Panc1 (cell line): ENCODE measurements at regions not wholly inside any gene's neighbourhood (a gene's known extent, or its start where the extent isn't known, plus 50 kb on each side); places are given as distances from the start of the nearest gene placed in this dataset.

Source experiments
- ATAC-seq: fragments of 200-7000 bp; cut with Tn5 transposase; 2 replicates; pipeline ENCODE4 v1.9.1; 2020; ENCODE audit warnings: mild to moderate bottlenecking, moderate library complexity
- BruUV-seq: library from RNA; stranded (reverse); fragments of 400-500 nt; replicated peaks from 2 replicates; lab custom pipeline; 2021; lab: Mats Ljungman, UMichigan
- CTCF ChIA-PET: fragments of 300-600 bp; sonication (Branson Sonifier 250); formaldehyde crosslinking; loops from one replicate; lab custom pipeline; 2022; ENCODE audit warnings: antibody characterized with exemption; lab: Charles Lee
- POLR2A ChIA-PET: fragments of 300-600 bp; sonication (Branson Sonifier 250); formaldehyde crosslinking; loops from one replicate; lab custom pipeline; 2022; ENCODE audit warnings: antibody characterized with exemption; lab: Charles Lee
- DNase-seq: peaks from one replicate; pipeline ENCODE4 v3.0.0-alpha.2; 2010; ENCODE audit warnings: low read depth, low spot score
- H3K27ac ChIP-seq: 2 replicates; pipeline ENCODE4 v1.5.1; 2011; ENCODE audit warnings: mild to moderate bottlenecking, low read length, inconsistent platforms
- H3K27me3 ChIP-seq: fragments of 200-500 bp; sonication (Bioruptor generic); 2 replicates; pipeline ENCODE4 v1.6.0; 2014; ENCODE audit warnings: low read length, inconsistent platforms; ENCODE audit not compliant: control insufficient read depth, insufficient read depth
- H3K36me3 ChIP-seq: fragments of 200-500 bp; sonication (Bioruptor generic); 2 replicates; pipeline ENCODE4 v1.5.1; 2014; ENCODE audit warnings: inconsistent platforms, mild to moderate bottlenecking, low read length, moderate library complexity; ENCODE audit not compliant: control insufficient read depth, insufficient read depth
- H3K4me1 ChIP-seq: 2 replicates; pipeline ENCODE4 v1.5.1; 2011; ENCODE audit warnings: inconsistent platforms, mild to moderate bottlenecking, low read length, moderate library complexity; ENCODE audit not compliant: control insufficient read depth, insufficient read depth
- H3K4me3 ChIP-seq, 2 experiments: 2 replicates each; pipeline ENCODE4 v1.5.1; 2011 to 2012; ENCODE audit warnings: low read depth in 2 of 2, low read length in 2 of 2, mild to moderate bottlenecking in 2 of 2, inconsistent platforms in 1 of 2, moderate library complexity in 1 of 2
- H3K9me3 ChIP-seq: fragments of 200-500 bp; sonication (Bioruptor generic); 2 replicates; pipeline ENCODE4 v1.5.1; 2014; ENCODE audit warnings: low read depth, mild to moderate bottlenecking, inconsistent platforms, low read length, moderate library complexity; ENCODE audit not compliant: control insufficient read depth, insufficient read depth
- CTCF ChIP-seq: fragments of 450-650 bp; IDR thresholded peaks from 2 replicates; pipeline ENCODE4 v1.5.1; 2017; ENCODE audit warnings: mild to moderate bottlenecking
- POLR2AphosphoS5 ChIP-seq: IDR thresholded peaks from 2 replicates; pipeline ENCODE4 v1.6.1; 2012; ENCODE audit warnings: mild to moderate bottlenecking, low read depth, low read length, moderate library complexity
- SIN3A ChIP-seq: IDR thresholded peaks from 2 replicates; pipeline ENCODE4 v1.6.1; 2012; ENCODE audit warnings: low read depth, mild to moderate bottlenecking, low read length, moderate library complexity, borderline replicate concordance; ENCODE audit not compliant: insufficient read depth
- TCF7L2 ChIP-seq: IDR thresholded peaks from 2 replicates; pipeline ENCODE4 v1.6.1; 2011; ENCODE audit warnings: mild to moderate bottlenecking, low read depth, low read length, inconsistent platforms
- in situ Hi-C: cut with HindIII; loops from 2 replicates; pipeline ENCODE4 v1.10.0; 2016; ENCODE audit warnings: low sequenced_read_pairs, low pct_unique_long_range_greater_than_20kb
- intact Hi-C: fragments of 100-400 bp; cut with micrococcal nuclease; formaldehyde crosslinking; loops from one replicate; pipeline ENCODE4 v1.10.0; 2022; ENCODE audit not compliant: unreplicated experiment
- TF ChIP-seq, protein P1 (sequence below), 2 experiments: IDR thresholded peaks; 2 replicates each; pipeline ENCODE4 v1.6.1; 2011 to 2012; ENCODE audit warnings: low read depth in 2 of 2, control low read depth in 1 of 2, low read length in 1 of 2, mild to moderate bottlenecking in 1 of 2, moderate library complexity in 1 of 2; ENCODE audit not compliant: insufficient read depth in 1 of 2

- POLR2A ChIA-PET, result no interaction called here
- Histone ChIP-seq H3K9me3 (no peaks in the 10 kb centered on the region), H3K36me3 (no peaks in the 10 kb centered on the region), H3K27ac (no peak overlapping the region), H3K4me3 (no peak overlapping the region), H3K27me3 (no peaks in the 10 kb centered on the region), H3K4me1 (no peaks in the 10 kb centered on the region)
- no peak for ATAC-seq
- BruUV-seq, result no TSS peak
- intact Hi-C loops, result no loop called here
- no peak for TF ChIP-seq CTCF
- TF ChIP-seq SIN3A, result no peak
- no peak for TF ChIP-seq POLR2AphosphoS5
- no peak for DNase-seq
- CTCF ChIA-PET, result no interaction called here
- in situ Hi-C loops, result no loop called here
Measured at GRCh38 chr6:91137286-91137685, 550.4 kb upstream of the MAP3K7 start.

- no peak overlapping the region for H3K4me3 ChIP-seq
- H3K27me3 ChIP-seq, result no peaks in the 10 kb centered on the region
- ChIA-PET CTCF (no interaction called here), POLR2A (no interaction called here)
- intact Hi-C loops (no loop called here), in situ Hi-C loops (no loop called here)
- H3K27ac ChIP-seq, result no peak overlapping the region
- no peak for TF ChIP-seq POLR2AphosphoS5
- TF ChIP-seq SIN3A, result no peak
- TF ChIP-seq TCF7L2, result no peak
- TF ChIP-seq, protein P1, sequence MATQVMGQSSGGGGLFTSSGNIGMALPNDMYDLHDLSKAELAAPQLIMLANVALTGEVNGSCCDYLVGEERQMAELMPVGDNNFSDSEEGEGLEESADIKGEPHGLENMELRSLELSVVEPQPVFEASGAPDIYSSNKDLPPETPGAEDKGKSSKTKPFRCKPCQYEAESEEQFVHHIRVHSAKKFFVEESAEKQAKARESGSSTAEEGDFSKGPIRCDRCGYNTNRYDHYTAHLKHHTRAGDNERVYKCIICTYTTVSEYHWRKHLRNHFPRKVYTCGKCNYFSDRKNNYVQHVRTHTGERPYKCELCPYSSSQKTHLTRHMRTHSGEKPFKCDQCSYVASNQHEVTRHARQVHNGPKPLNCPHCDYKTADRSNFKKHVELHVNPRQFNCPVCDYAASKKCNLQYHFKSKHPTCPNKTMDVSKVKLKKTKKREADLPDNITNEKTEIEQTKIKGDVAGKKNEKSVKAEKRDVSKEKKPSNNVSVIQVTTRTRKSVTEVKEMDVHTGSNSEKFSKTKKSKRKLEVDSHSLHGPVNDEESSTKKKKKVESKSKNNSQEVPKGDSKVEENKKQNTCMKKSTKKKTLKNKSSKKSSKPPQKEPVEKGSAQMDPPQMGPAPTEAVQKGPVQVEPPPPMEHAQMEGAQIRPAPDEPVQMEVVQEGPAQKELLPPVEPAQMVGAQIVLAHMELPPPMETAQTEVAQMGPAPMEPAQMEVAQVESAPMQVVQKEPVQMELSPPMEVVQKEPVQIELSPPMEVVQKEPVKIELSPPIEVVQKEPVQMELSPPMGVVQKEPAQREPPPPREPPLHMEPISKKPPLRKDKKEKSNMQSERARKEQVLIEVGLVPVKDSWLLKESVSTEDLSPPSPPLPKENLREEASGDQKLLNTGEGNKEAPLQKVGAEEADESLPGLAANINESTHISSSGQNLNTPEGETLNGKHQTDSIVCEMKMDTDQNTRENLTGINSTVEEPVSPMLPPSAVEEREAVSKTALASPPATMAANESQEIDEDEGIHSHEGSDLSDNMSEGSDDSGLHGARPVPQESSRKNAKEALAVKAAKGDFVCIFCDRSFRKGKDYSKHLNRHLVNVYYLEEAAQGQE (IDR thresholded peaks at IDR 0.05; ENCODE audit: insufficient read depth in 1 of 2, low read depth in 2 of 2, low read length in 1 of 2), result no peak
- TF ChIP-seq CTCF, result no peak
- no peak for DNase-seq
- no peak for ATAC-seq
- no TSS peak for BruUV-seq
- no peaks in the 10 kb centered on the region for H3K9me3 ChIP-seq
- no peaks in the 10 kb centered on the region for H3K4me1 ChIP-seq
- no peaks in the 10 kb centered on the region for H3K36me3 ChIP-seq
Measured at GRCh38 chr6:91135406-91136103, 548.7 kb upstream of the MAP3K7 start.
